ENCODE measurements at regions not wholly inside any gene's neighbourhood (a gene's known extent, or its start where the extent isn't known, plus 50 kb on each side); places are given as distances from the start of the nearest gene placed in this dataset.
"Not testable (repeated sequence)": the region's sequence is repeated elsewhere in the genome, so short reads cannot be mapped to it uniquely, and the experiment has no call there.

GRCh38 chr1:121519756-121520286, 335.0 kb downstream of the SRGAP2C start:
- DNase-seq = not testable (repeated sequence)

- DNase-seq = no peak
Observed at GRCh38 chr1:121522061-121522759, 337.4 kb downstream of the SRGAP2C start.

GRCh38 chr1:121523112-121523511, 338.3 kb downstream of the SRGAP2C start:
- not testable (repeated sequence) for DNase-seq

DNA sequence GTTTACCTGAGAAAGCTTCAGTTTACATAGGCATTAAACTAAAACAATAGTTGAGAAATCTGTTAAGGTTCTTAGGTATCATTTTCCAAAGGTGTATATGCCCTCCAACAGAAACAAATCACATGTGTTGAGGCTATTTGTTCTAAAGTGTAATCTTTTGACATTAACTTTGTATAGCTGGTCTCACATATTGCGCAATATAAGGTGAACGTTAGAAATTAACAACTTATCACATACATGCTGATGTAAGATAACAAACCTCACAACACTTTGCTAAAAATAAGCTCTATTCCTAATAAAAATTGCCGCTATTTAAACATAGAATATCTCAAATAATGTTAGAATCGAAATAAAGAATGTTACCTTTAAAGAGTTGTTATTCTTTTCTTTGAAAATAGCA, 340.6 kb downstream of the SRGAP2C start:
- DNase-seq = no peak

DNA sequence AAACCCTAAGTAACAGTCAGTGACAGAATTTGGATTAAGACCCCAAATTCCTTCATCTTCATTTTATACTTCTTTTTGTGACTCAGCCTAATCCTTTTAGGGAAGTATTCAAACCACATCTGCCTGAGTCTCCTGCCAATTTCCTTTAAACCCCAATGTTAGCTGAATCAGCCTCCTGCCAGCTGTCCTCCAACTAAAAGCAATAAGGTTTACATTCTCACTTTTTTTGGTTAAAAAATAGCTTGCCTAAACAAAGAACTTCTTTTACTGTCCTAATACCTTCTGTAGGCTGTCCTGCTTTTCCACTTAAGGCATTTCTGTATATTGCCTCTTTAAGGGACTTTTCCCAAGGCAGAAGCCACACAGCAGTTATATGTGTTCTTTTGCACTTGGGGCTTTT, 344.2 kb downstream of the SRGAP2C start:
- not testable (repeated sequence) for DNase-seq

DNA sequence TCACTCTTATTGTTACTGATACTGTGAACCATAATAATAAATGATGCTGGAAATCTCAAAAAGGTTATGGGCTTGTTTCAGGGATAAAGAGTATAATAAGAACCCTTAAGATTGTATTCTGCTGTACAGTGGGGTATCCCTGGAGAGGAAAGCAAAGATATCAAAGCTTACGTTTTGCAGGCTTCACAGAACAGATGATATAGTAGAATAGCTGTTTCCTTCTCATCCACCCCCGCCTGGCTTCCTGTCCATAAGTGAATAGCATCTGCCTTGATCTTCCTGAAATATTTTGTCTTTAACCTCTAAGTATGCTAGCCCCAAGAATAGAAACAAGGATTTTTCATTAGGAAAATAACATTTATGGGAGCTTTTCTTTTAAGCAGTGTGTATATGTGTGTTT, 345.3 kb downstream of the SRGAP2C start:
- not testable (repeated sequence) for DNase-seq

DNA sequence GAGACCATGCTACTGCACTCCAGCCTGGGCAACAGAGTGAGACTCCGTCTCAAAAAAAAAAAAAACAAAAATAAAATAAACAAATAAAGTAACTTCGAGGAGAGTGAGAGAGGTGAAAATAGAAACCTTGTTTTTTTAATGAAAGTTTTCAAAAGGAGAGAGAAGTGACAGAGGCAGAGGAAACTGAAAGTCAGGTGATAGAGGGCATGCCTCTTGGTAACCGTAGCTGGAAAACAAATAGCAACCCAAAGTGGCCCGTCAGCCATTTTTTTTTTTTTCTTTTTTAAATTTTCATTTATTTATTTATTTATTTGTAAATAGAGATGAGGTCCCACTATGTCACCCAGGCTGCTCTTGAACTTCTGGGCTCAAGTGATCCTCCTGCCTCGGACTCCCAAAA, 347.0 kb downstream of the SRGAP2C start:
- DNase-seq = not testable (repeated sequence)

GRCh38 chr1:121538148-121538547, 353.4 kb downstream of the SRGAP2C start:
- not testable (repeated sequence) for DNase-seq

DNA sequence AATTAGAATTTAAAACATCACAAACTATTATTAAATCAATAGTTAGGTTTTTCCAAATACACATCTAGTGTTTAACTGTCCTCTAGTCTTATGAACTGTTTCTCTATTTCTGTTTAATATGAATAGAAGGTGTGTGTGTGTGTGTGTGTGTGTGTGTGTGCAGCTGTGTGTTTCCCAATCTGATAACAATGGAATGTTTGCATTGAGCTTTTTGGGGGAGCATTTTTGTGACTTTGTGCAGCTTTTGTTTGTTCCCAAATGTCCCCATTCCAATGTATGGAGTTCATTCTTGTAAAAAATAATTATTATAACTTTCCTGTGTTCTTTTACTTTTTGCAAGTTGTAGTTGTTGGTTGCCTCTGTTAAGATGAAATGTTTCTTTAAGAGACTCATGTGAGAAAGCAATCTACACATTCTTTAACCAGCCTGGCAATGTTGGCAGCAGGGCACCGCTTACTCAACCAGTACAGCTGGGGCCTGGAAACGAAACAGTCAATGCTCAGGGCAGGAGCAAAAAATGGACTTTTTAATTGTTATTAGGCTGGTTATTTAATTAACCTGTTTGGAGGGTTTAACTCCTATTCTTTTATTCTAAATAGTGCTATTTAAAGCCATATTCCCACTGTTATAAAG, 354.3 kb downstream of the SRGAP2C start:
- no peak for DNase-seq

DNA sequence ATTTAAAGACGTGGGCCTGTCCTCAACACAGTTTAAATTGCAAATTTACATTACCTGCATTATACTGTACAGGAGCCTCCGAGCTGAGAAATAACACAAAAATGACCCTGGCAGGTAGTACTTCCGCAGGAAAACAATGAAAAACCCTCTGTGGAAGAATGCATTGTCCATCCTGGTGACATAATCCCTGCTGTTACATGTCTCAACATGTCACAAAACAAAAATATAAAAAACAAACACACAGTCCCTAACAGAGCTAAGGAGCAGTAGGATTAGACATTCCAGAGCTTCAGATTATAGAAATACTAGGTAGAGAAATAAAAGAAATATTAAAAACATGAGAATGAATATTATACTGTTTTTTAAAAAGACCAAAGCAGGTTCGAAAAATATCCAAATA, 359.2 kb downstream of the SRGAP2C start:
- DNase-seq = not testable (repeated sequence)

GRCh38 chr1:121544500-121544899, 359.7 kb downstream of the SRGAP2C start:
- DNase-seq = no peak

DNA sequence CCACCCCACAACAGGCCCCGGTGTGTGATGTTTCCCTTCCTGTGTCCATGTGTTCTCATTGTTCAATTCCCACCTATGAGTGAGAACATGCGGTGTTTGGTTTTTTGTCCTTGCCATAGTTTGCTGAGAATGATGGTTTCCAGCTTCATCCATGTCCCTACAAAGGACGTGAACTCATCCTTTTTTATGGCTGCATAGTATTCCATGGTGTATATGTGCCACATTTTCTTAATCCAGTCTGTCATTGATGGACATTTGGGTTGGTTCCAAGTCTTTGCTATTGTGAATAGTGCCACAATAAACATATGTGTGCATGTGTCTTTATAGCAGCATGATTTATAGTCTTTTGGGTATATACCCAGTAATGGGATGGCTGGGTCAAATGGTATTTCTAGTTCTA, 361.1 kb downstream of the SRGAP2C start:
- DNase-seq = not testable (repeated sequence)

- DNase-seq = no peak
Observed at GRCh38 chr1:121546830-121547591, 362.2 kb downstream of the SRGAP2C start.

GRCh38 chr1:121547726-121548125, 363.0 kb downstream of the SRGAP2C start:
- not testable (repeated sequence) for DNase-seq

- not testable (repeated sequence) for DNase-seq
Observed at GRCh38 chr1:121550817-121551216, 366.0 kb downstream of the SRGAP2C start.

GRCh38 chr1:121551491-121551890, 366.7 kb downstream of the SRGAP2C start:
- DNase-seq = not testable (repeated sequence)

DNA sequence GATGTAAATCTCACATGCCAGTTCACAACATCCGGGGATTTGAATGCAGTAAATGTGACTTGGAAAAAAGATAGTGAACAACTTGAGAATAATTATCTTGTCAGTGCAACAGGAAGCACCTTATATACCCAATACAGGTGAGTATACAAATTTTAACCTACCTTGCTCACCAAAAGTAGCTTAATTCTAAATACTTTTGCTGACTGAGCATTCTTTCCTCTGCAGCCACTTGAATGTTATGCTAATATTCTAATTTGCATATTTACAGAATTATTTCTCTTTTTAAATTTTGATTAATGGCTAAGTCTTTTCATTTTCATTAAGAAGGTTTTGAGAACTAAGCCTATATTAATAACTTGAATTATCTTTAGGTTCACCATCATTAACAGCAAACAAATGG, 371.8 kb downstream of the SRGAP2C start:
- not testable (repeated sequence) for DNase-seq

- not testable (repeated sequence) for DNase-seq
Observed at GRCh38 chr1:121558034-121558433, 373.3 kb downstream of the SRGAP2C start.

- DNase-seq = no peak
Observed at GRCh38 chr1:121558514-121558913, 373.7 kb downstream of the SRGAP2C start.

GRCh38 chr1:121566346-121566745, 381.6 kb downstream of the SRGAP2C start:
- no peak for DNase-seq

GRCh38 chr1:121569428-121569827, 384.7 kb downstream of the SRGAP2C start:
- DNase-seq = no peak

GRCh38 chr1:121573881-121574504, 389.2 kb downstream of the SRGAP2C start:
- DNase-seq = not testable (repeated sequence)

GRCh38 chr1:121574505-121574899, 389.7 kb downstream of the SRGAP2C start:
- DNase-seq = not testable (repeated sequence)
